ENCODE measurements at regions not wholly inside any gene's neighbourhood (a gene's known extent, or its start where the extent isn't known, plus 50 kb on each side); places are given as distances from the start of the nearest gene placed in this dataset.

- intact Hi-C loops (cut with micrococcal nuclease), result no loop called here
- no peaks in the 10 kb centered on the region for H3K79me2 ChIP-seq (ENCODE audit: control insufficient read depth, insufficient read depth, low read length)
- no peaks in the 10 kb centered on the region for H3K4me1 ChIP-seq (ENCODE audit: control insufficient read depth in 2 of 2, insufficient read depth in 2 of 2, low read length in 2 of 2)
Measured at GRCh38 chr6:157727629-157728182, 95.3 kb upstream of the SNX9 start.

More at GRCh38 chr6:157727629-157728182, 95.3 kb upstream of the SNX9 start:
- H2AFZ ChIP-seq (ENCODE audit: insufficient read depth, low read depth, low read length, poor library complexity, severe bottlenecking), result no peak overlapping the region
- H3K27ac Mint-ChIP-seq, result no peak overlapping the region
- WGBS (ENCODE audit: insufficient coverage), result 96% methylated on average over 4 of the region's 7 CpGs
- no peak overlapping the region for H3K9ac ChIP-seq (ENCODE audit: low read length)
- no peak overlapping the region for H3K27ac ChIP-seq (ENCODE audit: low read length in 2 of 2)
- ATAC-seq (ENCODE audit: low read depth), result no peak
- no peaks in the 10 kb centered on the region for H4K20me1 ChIP-seq (ENCODE audit: control insufficient read depth, insufficient read depth, low read length, poor library complexity, severe bottlenecking)
- H3K9me3 Mint-ChIP-seq (ENCODE audit: insufficient read depth), result peaks cover 9% of the 10 kb centered on the region
- TF ChIP-seq CTCF (IDR thresholded peaks at IDR 0.05), result no peak
- TF ChIP-seq EZH2 (IDR thresholded peaks at IDR 0.05; ENCODE audit: borderline replicate concordance, insufficient read depth, low read depth, low read length, poor library complexity, severe bottlenecking), result no peak
- ChIA-PET POLR2A (no interaction called here), CTCF (no interaction called here)
- no peak overlapping the region for H3K4me2 ChIP-seq (replicated peaks; ENCODE audit: low read depth, low read length, poor library complexity, severe bottlenecking)
- H3K27me3 ChIP-seq (replicated peaks in 1 of 4; ENCODE audit: control extremely low read depth in 1 of 4, control insufficient read depth in 3 of 4, insufficient read depth in 4 of 4, low read length in 3 of 4), result no peaks in the 10 kb centered on the region
- H3K4me1 Mint-ChIP-seq, result no peaks in the 10 kb centered on the region
- no peak overlapping the region for H3K4me3 Mint-ChIP-seq
- no peak for DNase-seq
- H3K36me3 ChIP-seq (replicated peaks in 1 of 2; ENCODE audit: control extremely low read depth in 1 of 2, control insufficient read depth in 1 of 2, extremely low read depth in 1 of 2, insufficient read depth in 2 of 2, low read length in 1 of 2), result no peaks in the 10 kb centered on the region
- peaks cover 6% of the 10 kb centered on the region for H3K27me3 Mint-ChIP-seq
- H3K4me3 ChIP-seq (ENCODE audit: control extremely low read depth in 1 of 5, extremely low read depth in 1 of 5, insufficient read depth in 1 of 5, low read depth in 2 of 5, low read length in 4 of 5), result no peak overlapping the region
- H3K9me3 ChIP-seq (ENCODE audit: control extremely low read depth in 1 of 3, control insufficient read depth in 2 of 3, insufficient read depth in 1 of 3, low read length in 2 of 3), result peaks cover 2 to 7% (median 6%) of the 10 kb centered on the region in 3 donors

Measured in B cell (primary cell).